Suppressor macrophage treated with lipopolysaccharide for 1 hour (primary cell): ENCODE measurements at regions not wholly inside any gene's neighbourhood (a gene's known extent, or its start where the extent isn't known, plus 50 kb on each side); places are given as distances from the start of the nearest gene placed in this dataset.
A peak's percentile ranks its signal among the peaks of the same experiment; 100 is the strongest.
"Not testable (repeated sequence)": the region's sequence is repeated elsewhere in the genome, so short reads cannot be mapped to it uniquely, and the experiment has no call there.

Experiments
- DNase-seq, 3 donors: peaks; one replicate each; pipeline ENCODE4 v3.0.0-alpha.2; 2020 to 2022

- no peak for DNase-seq
These were observed 285.7 kb upstream of the GALNT17 start for GRCh38 chr7:70846208-70846607.

- no peak for DNase-seq
These were observed 282.2 kb upstream of the GALNT17 start for GRCh38 chr7:70849580-70850235.

GRCh38 chr7:70855373-70855772 lies 276.6 kb upstream of the GALNT17 start:
- DNase-seq, result no peak

DNA sequence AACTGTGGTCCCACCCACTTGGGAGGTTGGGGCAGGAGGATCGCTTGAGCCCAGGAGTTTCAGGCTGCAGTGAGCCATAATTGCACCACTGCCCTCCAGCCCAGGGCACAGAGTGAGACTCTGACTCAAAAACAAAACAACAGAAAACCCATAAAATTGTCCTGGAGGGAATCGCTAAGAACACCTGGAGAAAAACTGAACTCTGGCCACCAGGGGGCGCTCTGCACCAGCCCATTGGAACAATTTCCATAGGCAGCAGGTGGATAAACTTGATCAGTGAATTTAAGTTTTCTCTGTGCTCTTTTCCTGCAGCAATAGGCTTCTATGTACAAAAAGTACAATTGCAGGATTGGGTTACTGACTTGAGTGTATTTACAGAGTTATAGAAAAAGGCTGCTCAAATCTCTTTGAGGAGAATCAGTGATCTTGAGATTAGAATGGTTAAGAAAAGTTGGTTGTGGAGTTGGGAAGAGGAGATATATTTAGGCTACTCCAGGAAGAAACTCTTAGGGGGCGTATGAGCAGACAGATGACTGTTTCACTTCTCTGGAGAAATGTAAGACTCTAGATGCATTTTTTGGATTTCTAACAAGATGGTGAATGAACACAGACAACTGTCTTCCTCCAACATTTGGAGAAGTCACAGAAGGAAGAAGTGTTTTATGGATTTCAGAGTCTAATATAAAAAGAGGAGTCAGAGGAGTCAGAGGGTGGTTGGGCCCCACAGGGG lies 274.9 kb upstream of the GALNT17 start:
- DNase-seq, result peak; percentile 53 to 73 (median 65)

DNA sequence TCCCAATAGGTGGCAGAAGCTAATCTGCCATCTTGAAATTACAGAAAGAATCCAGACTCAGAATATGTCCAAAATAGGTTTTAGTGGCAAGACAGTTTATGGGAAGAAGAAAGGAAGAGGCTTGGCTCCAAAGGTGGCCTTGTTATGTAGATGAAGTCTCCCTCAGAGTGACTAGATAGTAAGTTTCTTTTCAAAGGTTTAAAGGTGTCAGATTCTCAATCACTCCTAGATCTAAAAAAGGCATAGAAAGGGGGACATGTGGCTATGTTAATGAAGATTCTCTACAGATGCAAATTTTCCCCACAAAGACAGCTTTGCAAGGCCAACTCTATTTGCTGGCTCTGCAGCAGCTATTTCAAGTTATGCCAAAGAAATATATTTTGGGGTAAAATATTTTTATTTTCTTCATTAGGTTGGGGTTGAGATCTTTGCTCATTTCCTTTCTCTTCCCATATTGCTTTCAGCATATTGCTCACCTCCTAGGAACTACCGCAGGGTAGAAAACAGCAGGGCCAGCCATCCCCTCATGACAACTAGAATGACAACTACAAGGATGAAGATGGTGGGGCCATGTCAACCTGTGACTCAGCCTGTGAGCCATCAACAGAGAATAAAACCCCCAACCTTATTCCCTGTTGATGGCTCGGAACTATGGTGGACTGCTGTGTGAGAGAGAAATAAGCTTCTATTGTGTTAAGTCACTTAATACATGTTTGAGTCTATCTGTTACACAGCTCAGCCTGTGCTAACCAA lies 274.0 kb upstream of the GALNT17 start:
- no peak for DNase-seq

DNA sequence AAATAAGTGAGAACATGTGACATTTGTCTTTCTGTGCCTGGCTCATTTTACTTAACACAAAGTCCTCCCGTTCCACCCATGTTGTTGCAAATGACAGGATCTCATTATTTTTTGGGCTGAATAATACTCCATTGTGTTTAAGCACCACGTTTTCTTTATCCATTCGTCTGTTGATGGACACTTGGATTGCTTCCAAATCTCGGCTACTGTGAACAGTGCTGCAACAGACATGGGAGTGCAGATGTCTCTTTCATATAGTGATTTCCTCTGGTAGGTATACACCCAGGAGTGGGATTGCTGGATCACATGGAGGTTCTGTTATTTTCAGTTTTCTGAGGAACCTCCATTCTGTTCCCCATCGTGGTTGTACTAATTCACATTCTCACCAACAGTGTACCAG lies 264.4 kb upstream of the GALNT17 start:
- DNase-seq, result no peak

GRCh38 chr7:70870349-70870748 lies 261.6 kb upstream of the GALNT17 start:
- DNase-seq, result no peak

GRCh38 chr7:70872188-70872587 lies 259.8 kb upstream of the GALNT17 start:
- no peak for DNase-seq

DNA sequence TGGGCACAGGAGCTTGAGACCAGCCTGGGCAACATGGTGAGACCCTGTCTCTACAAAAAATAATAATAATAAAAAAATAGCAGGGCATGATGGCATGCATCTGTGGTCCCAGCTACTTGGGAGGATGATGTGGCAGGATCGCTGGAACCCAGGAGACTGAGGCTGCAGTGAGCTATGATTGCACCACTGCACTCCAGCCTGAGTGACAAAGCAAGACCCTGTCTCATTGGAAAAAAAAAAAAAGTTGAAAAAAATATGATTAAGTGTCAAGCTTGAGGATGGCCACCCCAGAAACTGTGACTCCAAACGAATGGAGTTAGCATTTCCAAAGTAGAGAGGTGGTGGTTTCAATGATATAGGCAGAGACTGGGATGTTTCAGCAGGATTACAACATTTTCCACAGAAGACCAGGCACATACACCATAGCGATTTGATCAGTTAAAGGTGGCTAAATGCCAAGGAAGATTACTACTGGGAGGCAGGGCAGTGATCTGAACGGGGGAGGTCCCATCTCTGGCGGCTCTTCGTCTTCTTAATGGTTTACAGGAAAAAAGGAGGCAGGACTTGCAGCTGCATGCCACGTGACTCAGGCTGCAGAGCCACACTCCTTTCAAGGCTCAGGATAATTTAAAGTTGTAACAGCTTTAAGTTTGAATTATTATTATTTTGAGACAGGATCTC lies 250.6 kb upstream of the GALNT17 start:
- no peak for DNase-seq

- DNase-seq, result no peak
These were observed 248.0 kb upstream of the GALNT17 start for GRCh38 chr7:70883750-70884439.

GRCh38 chr7:70884440-70884764 lies 247.5 kb upstream of the GALNT17 start:
- no peak for DNase-seq

DNA sequence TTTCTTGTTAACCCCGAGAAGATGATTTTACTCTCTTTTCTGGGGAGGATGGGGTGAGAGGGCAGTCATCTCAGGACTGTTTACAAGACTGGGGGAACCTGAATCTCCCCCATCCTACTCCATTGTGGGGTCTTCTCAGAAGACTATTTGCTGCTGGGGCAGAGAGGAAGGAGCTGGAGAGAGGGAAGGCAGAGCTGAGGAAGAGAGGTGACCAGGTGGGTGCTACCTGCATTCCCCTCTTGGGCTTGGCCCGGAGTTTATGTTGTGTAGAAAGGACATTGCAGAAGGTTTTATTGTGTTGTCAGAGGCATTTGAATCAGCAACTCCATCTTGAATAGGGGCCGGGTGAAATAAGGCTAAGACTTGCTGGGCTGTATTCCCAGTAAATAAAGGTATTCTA lies 247.1 kb upstream of the GALNT17 start:
- DNase-seq, result no peak

DNA sequence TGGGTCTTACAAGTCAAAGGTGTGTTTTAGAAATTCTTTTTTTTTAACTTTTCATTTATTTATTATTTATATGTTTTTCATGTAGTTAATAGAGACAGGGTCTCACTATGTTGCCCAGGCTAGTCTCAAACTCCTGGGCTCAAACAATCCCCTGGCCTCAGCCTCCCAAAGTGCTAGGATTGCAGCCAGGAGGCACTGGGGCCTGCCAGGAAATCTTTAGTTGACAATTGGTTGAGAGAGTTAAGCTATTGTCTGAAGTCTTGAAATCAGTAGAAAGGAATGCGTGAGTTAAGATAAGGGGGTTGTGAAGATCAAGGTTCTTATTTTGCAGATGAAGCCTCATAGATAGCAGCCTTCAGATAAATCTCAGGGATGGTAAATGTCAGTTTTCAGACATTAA lies 245.4 kb upstream of the GALNT17 start:
- no peak for DNase-seq

- no peak for DNase-seq
These were observed 244.8 kb upstream of the GALNT17 start for GRCh38 chr7:70887186-70887585.

DNA sequence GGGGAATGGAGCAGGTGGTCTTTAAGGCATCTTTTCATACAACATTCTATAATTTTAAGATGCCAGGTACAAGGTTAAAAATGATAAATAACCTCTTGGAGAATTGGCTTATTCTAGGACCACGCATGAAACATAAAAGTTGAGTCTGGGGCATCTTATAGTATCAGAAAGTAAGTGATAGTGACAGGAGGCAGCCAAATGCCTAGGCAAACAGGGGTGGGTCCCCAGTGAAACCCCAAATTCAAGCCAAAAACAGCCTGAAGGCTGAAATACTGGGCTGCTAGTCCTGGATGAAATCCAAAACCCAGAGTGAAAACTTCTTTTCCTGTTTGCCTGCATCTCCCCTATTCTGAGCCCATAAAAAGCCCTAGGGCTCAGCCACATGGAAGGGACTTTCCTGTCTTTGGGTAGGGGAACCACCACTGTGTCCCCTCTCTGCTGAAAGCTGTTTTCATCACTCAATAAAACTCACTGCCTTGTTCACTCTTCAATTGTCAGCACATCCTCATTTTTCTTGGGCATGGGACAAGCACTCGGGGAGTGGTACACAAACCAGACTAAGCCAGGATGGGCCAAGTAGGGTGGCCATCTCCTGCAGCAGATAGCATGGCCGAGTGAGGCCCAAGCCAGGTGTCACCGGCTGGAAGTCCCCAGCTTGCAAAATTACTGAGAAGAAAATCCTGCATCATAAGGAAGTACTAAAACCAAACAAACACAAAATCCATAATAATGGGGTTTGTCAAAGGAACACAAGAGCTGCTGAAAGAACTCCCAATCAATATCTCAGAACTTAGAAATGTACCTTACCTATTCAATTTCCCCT lies 241.6 kb upstream of the GALNT17 start:
- no peak for DNase-seq

GRCh38 chr7:70893422-70893821 lies 238.5 kb upstream of the GALNT17 start:
- DNase-seq, result no peak

- no peak for DNase-seq
These were observed 237.8 kb upstream of the GALNT17 start for GRCh38 chr7:70893971-70894715.

- no peak for DNase-seq
These were observed 237.1 kb upstream of the GALNT17 start for GRCh38 chr7:70894799-70895198.

DNA sequence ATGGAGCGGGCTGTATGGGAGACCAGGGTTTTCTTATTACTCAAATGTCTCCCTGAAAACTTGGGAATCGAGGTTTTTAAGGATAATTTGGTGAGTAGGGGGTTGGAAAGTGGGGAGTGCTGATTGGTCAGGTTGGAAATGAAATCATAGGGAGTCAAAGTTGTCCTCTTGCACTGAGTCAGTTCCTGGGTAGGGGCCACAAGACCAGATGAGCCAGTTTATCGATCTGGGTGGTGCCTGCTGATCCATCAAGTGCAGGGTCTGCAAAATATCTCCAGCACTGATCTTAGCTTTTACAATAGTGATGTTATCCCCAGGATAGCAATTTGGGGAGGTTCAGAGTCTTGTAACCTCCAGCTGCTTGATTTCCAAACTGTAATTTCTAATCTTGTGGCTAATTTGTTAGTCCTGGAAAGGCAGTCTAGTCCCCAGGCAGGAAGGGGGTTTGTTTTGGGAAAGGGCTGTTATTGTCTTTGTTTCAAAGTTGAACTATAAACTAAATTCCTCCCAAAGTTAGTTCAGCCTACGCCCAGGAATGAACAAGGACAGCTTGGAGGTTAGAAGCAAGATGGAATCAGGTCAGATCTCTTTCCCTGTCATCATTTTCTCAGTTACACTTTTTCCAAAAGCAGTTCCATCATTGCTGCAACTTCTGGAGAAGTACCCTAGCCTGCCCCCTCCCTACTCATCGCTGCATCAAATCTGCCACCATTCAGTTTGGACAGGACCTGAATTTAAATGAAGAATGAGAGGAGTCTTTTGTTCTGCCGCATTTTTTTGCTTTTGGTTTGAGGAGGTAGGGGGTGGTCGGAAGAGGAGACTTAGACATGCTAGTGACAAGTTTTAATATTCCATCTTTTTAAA lies 236.4 kb upstream of the GALNT17 start:
- not testable (repeated sequence) for DNase-seq
